ENCODE measurements at regions not wholly inside any gene's neighbourhood (a gene's known extent, or its start where the extent isn't known, plus 50 kb on each side); places are given as distances from the start of the nearest gene placed in this dataset.
"Not testable (repeated sequence)": the region's sequence is repeated elsewhere in the genome, so short reads cannot be mapped to it uniquely, and the experiment has no call there.

DNA sequence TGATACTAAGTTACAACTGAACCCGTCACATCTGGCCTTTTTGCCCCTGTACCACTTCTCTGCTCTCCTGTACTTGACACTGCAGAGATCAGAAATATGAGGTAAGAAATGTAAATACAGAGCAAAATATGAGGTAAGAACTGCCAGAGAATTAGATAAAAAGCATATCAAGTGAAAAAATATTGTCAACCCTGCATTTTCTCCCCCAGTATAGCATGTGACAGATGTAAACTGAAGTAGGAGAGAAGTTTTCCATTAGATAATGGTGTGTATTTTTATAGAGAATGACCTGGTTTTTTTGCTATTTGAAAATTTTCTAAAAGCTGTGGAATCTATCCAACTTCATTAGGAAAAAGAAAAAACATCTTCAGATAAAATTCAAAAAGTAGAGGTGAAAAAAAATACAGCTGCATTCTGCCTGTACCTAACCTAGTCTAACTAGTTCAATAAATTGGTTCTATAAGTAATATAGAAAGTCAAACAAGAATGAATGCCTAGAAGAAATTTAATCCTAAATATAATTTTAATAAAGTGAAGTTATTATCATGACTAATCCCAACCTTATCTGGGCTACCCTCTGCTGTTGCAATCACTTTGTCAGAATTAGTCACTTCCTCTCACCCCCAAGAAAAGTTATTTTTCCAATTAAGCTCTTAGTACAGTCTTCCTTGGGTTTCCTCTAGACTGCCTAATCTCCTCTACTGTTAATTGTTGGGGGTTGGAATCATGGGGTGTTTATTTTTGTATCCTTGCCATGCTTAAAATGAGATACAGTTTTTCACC is 210.0 kb downstream of the RASSF9 start:
- H3K36me3 ChIP-seq, result no peaks in the 10 kb centered on the region
- H3K9me3 ChIP-seq, result no peaks in the 10 kb centered on the region
- H3K4me3 ChIP-seq, result no peak overlapping the region
- DNase-seq (ENCODE audit: extremely low spot score), result no peak
- no peaks in the 10 kb centered on the region for H3K27me3 ChIP-seq
- no peaks in the 10 kb centered on the region for H3K4me1 ChIP-seq
- intact Hi-C loops (cut with DNase I), result no loop called here
- WGBS, result 94% methylated on average over 1 of the region's 1 CpG
- no peak overlapping the region for H3K27ac ChIP-seq (replicated peaks in 1 of 4)
- TF ChIP-seq POLR2AphosphoS5 (IDR thresholded peaks at IDR 0.05) (no peak), CTCF (IDR thresholded peaks at IDR 0.05) (no peak), EP300 (IDR thresholded peaks at IDR 0.05) (no peak), POLR2A (IDR thresholded peaks at IDR 0.05; ENCODE audit: low read depth) (no peak)

GRCh38 chr12:85626784-85627171 is 209.4 kb downstream of the RASSF9 start:
- Histone ChIP-seq H3K27me3 (no peaks in the 10 kb centered on the region), H3K4me1 (no peaks in the 10 kb centered on the region), H3K36me3 (no peaks in the 10 kb centered on the region), H3K9me3 (no peaks in the 10 kb centered on the region), H3K4me3 (no peak overlapping the region), H3K27ac (replicated peaks in 1 of 4) (no peak overlapping the region)
- no peak for TF ChIP-seq POLR2A (IDR thresholded peaks at IDR 0.05; ENCODE audit: low read depth)
- TF ChIP-seq CTCF (IDR thresholded peaks at IDR 0.05), result no peak
- TF ChIP-seq POLR2AphosphoS5 (IDR thresholded peaks at IDR 0.05), result no peak
- no peak for TF ChIP-seq EP300 (IDR thresholded peaks at IDR 0.05)
- 71% methylated on average over 1 of the region's 1 CpG for WGBS
- intact Hi-C loops (cut with DNase I), result no loop called here
- no peak for DNase-seq (ENCODE audit: extremely low spot score)

GRCh38 chr12:85627584-85627983 is 208.6 kb downstream of the RASSF9 start:
- DNase-seq (ENCODE audit: extremely low spot score), result no peak
- 82% methylated on average over 2 of the region's 2 CpGs for WGBS
- Histone ChIP-seq H3K9me3 (no peaks in the 10 kb centered on the region), H3K27ac (replicated peaks in 1 of 4) (no peak overlapping the region), H3K27me3 (no peaks in the 10 kb centered on the region), H3K4me1 (no peaks in the 10 kb centered on the region), H3K4me3 (no peak overlapping the region), H3K36me3 (no peaks in the 10 kb centered on the region)
- no peak for TF ChIP-seq CTCF (IDR thresholded peaks at IDR 0.05)
- no peak for TF ChIP-seq POLR2AphosphoS5 (IDR thresholded peaks at IDR 0.05)
- intact Hi-C loops (cut with DNase I), result no loop called here

- WGBS, result 92% methylated on average over 2 of the region's 2 CpGs
- H3K27ac ChIP-seq (replicated peaks in 1 of 4); H3K4me1 ChIP-seq; DNase-seq (ENCODE audit: extremely low spot score); H3K9me3 ChIP-seq; intact Hi-C loops (cut with DNase I); H3K27me3 ChIP-seq; H3K4me3 ChIP-seq; H3K36me3 ChIP-seq: not testable (repeated sequence)
These were observed 207.6 kb downstream of the RASSF9 start for GRCh38 chr12:85628562-85628961.

- WGBS, result 85% methylated on average over 2 of the region's 2 CpGs
- H3K36me3 ChIP-seq, result no peaks in the 10 kb centered on the region
- H3K27me3 ChIP-seq, result no peaks in the 10 kb centered on the region
- TF ChIP-seq EP300 (IDR thresholded peaks at IDR 0.05) (no peak), POLR2AphosphoS5 (IDR thresholded peaks at IDR 0.05) (no peak), CTCF (IDR thresholded peaks at IDR 0.05) (no peak), POLR2A (IDR thresholded peaks at IDR 0.05; ENCODE audit: low read depth) (no peak)
- H3K4me1 ChIP-seq, result no peaks in the 10 kb centered on the region
- intact Hi-C loops (cut with DNase I), result no loop called here
- H3K27ac ChIP-seq (replicated peaks in 1 of 4), result no peak overlapping the region
- H3K4me3 ChIP-seq, result no peak overlapping the region
- no peak for DNase-seq (ENCODE audit: extremely low spot score)
- no peaks in the 10 kb centered on the region for H3K9me3 ChIP-seq
These were observed 205.4 kb downstream of the RASSF9 start for GRCh38 chr12:85630851-85631250.

All from esophagus muscularis mucosa (tissue), 4 donors.